GM19455 (cell line): ENCODE measurements at regions not wholly inside any gene's neighbourhood (a gene's known extent, or its start where the extent isn't known, plus 50 kb on each side); places are given as distances from the start of the nearest gene placed in this dataset.

ENCODE experiments used
- ATAC-seq: cut with Tn5 transposase; IDR thresholded peaks from one replicate; pipeline ENCODE4 v1.9.1; 2021; ENCODE audit not compliant: unreplicated experiment

GRCh38 chr18:39403121-39403520 is 1837.5 kb upstream of the CELF4 start:
- no peak for ATAC-seq

- ATAC-seq = no peak
Measured at GRCh38 chr18:39399662-39400061, 1834.1 kb upstream of the CELF4 start.

GRCh38 chr18:39396168-39396567 is 1830.6 kb upstream of the CELF4 start:
- no peak for ATAC-seq

GRCh38 chr18:39389800-39390379 is 1824.3 kb upstream of the CELF4 start:
- no peak for ATAC-seq

GRCh38 chr18:39380866-39381265 is 1815.3 kb upstream of the CELF4 start:
- no peak for ATAC-seq

GRCh38 chr18:39380186-39380725 is 1814.7 kb upstream of the CELF4 start:
- no peak for ATAC-seq

GRCh38 chr18:39375066-39375465 is 1809.5 kb upstream of the CELF4 start:
- ATAC-seq = no peak

GRCh38 chr18:39371996-39372395 is 1806.4 kb upstream of the CELF4 start:
- ATAC-seq = no peak

GRCh38 chr18:39366656-39367055 is 1801.1 kb upstream of the CELF4 start:
- no peak for ATAC-seq

- ATAC-seq = no peak
Measured at GRCh38 chr18:39365836-39366485, 1800.4 kb upstream of the CELF4 start.

GRCh38 chr18:39360072-39360471 is 1794.5 kb upstream of the CELF4 start:
- no peak for ATAC-seq

GRCh38 chr18:39359636-39360035 is 1794.0 kb upstream of the CELF4 start:
- ATAC-seq = no peak

- no peak for ATAC-seq
Measured at GRCh38 chr18:39350945-39351344, 1785.3 kb upstream of the CELF4 start.

GRCh38 chr18:39349801-39350200 is 1784.2 kb upstream of the CELF4 start:
- ATAC-seq = no peak

GRCh38 chr18:39348757-39349156 is 1783.2 kb upstream of the CELF4 start:
- no peak for ATAC-seq

- no peak for ATAC-seq
Measured at GRCh38 chr18:39347701-39348100, 1782.1 kb upstream of the CELF4 start.

GRCh38 chr18:39346916-39347315 is 1781.3 kb upstream of the CELF4 start:
- ATAC-seq = no peak

- no peak for ATAC-seq
Measured at GRCh38 chr18:39345321-39345720, 1779.7 kb upstream of the CELF4 start.

- ATAC-seq = no peak
Measured at GRCh38 chr18:39344487-39344886, 1778.9 kb upstream of the CELF4 start.

GRCh38 chr18:39341129-39341528 is 1775.5 kb upstream of the CELF4 start:
- ATAC-seq = no peak

GRCh38 chr18:39340418-39340817 is 1774.8 kb upstream of the CELF4 start:
- ATAC-seq = no peak

GRCh38 chr18:39329496-39330275 is 1764.1 kb upstream of the CELF4 start:
- no peak for ATAC-seq
